22Rv1 (cell line): ENCODE measurements at regions not wholly inside any gene's neighbourhood (a gene's known extent, or its start where the extent isn't known, plus 50 kb on each side); places are given as distances from the start of the nearest gene placed in this dataset.
"Not testable (repeated sequence)": the region's sequence is repeated elsewhere in the genome, so short reads cannot be mapped to it uniquely, and the experiment has no call there.

Source experiments
- H3K27ac ChIP-seq: fragments of 450-650 bp; 2 replicates; pipeline ENCODE4 v1.5.1; 2017
- CTCF ChIP-seq: fragments of 450-650 bp; IDR thresholded peaks from 2 replicates; pipeline ENCODE4 v1.5.1; 2017; ENCODE audit warnings: mild to moderate bottlenecking
- ZFX ChIP-seq: fragments of 450-650 bp; IDR thresholded peaks from 2 replicates; pipeline ENCODE4 v1.6.1; 2017; ENCODE audit warnings: antibody characterized with exemption, borderline replicate concordance

- no peak for TF ChIP-seq CTCF
- no peak for TF ChIP-seq ZFX
- H3K27ac ChIP-seq = no peak overlapping the region
These were observed 71.1 kb upstream of the RPL38 start for GRCh38 chr17:74132354-74132753.

GRCh38 chr17:74133740-74134139, 69.7 kb upstream of the RPL38 start:
- H3K27ac ChIP-seq = no peak overlapping the region
- no peak for TF ChIP-seq ZFX
- TF ChIP-seq CTCF = no peak

- H3K27ac ChIP-seq = not testable (repeated sequence)
These were observed 69.2 kb upstream of the RPL38 start for GRCh38 chr17:74134234-74134633.

GRCh38 chr17:74134991-74135390, 68.5 kb upstream of the RPL38 start:
- TF ChIP-seq ZFX = no peak
- no peak for TF ChIP-seq CTCF
- no peak overlapping the region for H3K27ac ChIP-seq

GRCh38 chr17:74135391-74136167, 67.9 kb upstream of the RPL38 start:
- no peak overlapping the region for H3K27ac ChIP-seq
- TF ChIP-seq CTCF = no peak

- no peak overlapping the region for H3K27ac ChIP-seq
- TF ChIP-seq CTCF (no peak), ZFX (no peak)
These were observed 66.1 kb upstream of the RPL38 start for GRCh38 chr17:74137416-74137815.

- no peak overlapping the region for H3K27ac ChIP-seq
- TF ChIP-seq ZFX (no peak), CTCF (no peak)
These were observed 64.4 kb upstream of the RPL38 start for GRCh38 chr17:74139120-74139519.

- TF ChIP-seq ZFX = no peak
- no peak for TF ChIP-seq CTCF
- H3K27ac ChIP-seq = no peak overlapping the region
These were observed 63.2 kb upstream of the RPL38 start for GRCh38 chr17:74140282-74140681.
